ENCODE measurements at regions not wholly inside any gene's neighbourhood (a gene's known extent, or its start where the extent isn't known, plus 50 kb on each side); places are given as distances from the start of the nearest gene placed in this dataset.
"Not testable (repeated sequence)": the region's sequence is repeated elsewhere in the genome, so short reads cannot be mapped to it uniquely, and the experiment has no call there.

DNA sequence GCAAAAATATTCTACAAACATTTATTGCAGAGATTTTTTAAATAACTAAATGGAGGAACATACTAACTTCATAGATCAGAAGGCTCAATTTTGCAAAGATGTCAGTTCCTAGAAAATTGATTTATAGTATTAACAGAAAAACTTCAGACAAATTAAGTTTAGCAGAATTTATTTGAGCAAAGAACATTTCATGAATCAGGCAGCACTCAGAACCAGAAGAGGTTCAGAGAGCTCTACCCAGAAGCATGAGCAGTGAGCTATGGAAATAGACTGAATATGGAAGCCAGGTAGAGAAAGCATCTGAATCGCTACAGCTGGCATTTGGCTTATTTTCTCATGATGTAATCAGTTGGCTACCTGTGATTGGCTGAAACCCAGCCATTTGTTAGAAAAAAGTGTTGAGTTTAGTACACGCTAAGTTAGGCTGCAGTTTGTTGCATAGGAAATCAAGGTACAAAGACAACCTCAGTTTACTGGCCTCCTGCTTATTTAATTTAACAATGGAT, 174.5 kb upstream of the TAB2 start:
- Histone ChIP-seq H3K4me3 (no peak overlapping the region), H3K36me3 (no peaks in the 10 kb centered on the region), H3K27ac (no peak overlapping the region), H3K4me1 (ENCODE audit: insufficient read depth) (peaks cover 2% of the 10 kb centered on the region), H3K27me3 (no peaks in the 10 kb centered on the region), H3K9me3 (no peaks in the 10 kb centered on the region)
- 68 to 97% (median 92%) methylated on average over 2 of the region's 2 CpGs for WGBS, 3 donors
- TF ChIP-seq POLR2A (IDR thresholded peaks at IDR 0.05) (no peak), EP300 (IDR thresholded peaks at IDR 0.05) (no peak)
- TF ChIP-seq, protein P1, sequence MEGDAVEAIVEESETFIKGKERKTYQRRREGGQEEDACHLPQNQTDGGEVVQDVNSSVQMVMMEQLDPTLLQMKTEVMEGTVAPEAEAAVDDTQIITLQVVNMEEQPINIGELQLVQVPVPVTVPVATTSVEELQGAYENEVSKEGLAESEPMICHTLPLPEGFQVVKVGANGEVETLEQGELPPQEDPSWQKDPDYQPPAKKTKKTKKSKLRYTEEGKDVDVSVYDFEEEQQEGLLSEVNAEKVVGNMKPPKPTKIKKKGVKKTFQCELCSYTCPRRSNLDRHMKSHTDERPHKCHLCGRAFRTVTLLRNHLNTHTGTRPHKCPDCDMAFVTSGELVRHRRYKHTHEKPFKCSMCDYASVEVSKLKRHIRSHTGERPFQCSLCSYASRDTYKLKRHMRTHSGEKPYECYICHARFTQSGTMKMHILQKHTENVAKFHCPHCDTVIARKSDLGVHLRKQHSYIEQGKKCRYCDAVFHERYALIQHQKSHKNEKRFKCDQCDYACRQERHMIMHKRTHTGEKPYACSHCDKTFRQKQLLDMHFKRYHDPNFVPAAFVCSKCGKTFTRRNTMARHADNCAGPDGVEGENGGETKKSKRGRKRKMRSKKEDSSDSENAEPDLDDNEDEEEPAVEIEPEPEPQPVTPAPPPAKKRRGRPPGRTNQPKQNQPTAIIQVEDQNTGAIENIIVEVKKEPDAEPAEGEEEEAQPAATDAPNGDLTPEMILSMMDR (IDR thresholded peaks at IDR 0.05) = no peak
- DNase-seq = no peak
- intact Hi-C loops (cut with DNase I) = no loop called here

DNA sequence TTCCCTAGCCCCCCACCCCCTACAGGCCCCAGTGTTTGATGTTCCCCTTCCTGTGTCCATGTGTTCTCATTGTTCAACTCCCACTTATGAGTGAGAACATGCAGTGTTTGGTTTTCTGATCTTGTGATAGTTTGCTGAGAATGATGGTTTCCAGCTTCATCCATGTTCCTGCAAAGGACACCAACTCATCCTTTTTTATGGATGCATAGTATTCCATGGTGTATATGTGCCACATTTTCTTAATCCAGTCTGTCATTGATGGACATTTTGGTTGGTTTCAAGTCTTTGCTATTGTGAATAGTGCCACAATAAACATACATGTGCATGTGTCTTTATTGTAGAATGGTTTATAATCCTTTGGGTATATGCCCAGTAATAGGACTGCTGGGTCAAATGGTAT, 171.7 kb upstream of the TAB2 start:
- H3K36me3 ChIP-seq; intact Hi-C loops (cut with DNase I): not testable (repeated sequence)

DNA sequence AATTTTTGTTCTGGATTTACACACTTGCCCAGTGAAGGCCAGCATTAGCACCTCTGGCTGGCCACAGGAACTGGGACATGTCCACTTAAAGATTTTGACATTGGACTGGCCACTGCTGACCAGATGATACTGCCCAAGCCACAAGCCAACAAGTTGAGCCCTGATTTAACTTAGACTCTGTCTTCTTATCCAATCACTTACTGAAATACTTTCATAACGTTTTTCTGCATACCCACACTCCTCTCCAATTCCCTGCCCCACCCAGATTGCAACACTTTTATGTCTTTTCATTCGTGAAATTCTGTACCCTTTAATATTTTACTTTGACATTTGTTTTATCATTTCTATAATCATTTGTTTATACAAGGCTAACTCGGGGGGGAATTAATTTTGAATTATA, 170.3 kb upstream of the TAB2 start:
- no peaks in the 10 kb centered on the region for H3K36me3 ChIP-seq
- intact Hi-C loops (cut with DNase I) = no loop called here
- TF ChIP-seq EP300 (IDR thresholded peaks at IDR 0.05) = no peak
- TF ChIP-seq POLR2A (IDR thresholded peaks at IDR 0.05) = no peak
- TF ChIP-seq, protein P1 (IDR thresholded peaks at IDR 0.05) = no peak
- H3K27ac ChIP-seq = no peak overlapping the region
- no peaks in the 10 kb centered on the region for H3K4me1 ChIP-seq (ENCODE audit: insufficient read depth)
- H3K9me3 ChIP-seq = no peaks in the 10 kb centered on the region
- no peak for DNase-seq
- 23 to 31% (median 27%) methylated on average over 3 of the region's 3 CpGs for WGBS, 3 donors
- H3K27me3 ChIP-seq = no peaks in the 10 kb centered on the region
- no peak overlapping the region for H3K4me3 ChIP-seq

More for the DNA sequence above, 171.7 kb upstream of the TAB2 start:
- not testable (repeated sequence) for H3K27me3 ChIP-seq; H3K4me3 ChIP-seq; DNase-seq; H3K9me3 ChIP-seq; H3K27ac ChIP-seq; H3K4me1 ChIP-seq (ENCODE audit: insufficient read depth)

DNA sequence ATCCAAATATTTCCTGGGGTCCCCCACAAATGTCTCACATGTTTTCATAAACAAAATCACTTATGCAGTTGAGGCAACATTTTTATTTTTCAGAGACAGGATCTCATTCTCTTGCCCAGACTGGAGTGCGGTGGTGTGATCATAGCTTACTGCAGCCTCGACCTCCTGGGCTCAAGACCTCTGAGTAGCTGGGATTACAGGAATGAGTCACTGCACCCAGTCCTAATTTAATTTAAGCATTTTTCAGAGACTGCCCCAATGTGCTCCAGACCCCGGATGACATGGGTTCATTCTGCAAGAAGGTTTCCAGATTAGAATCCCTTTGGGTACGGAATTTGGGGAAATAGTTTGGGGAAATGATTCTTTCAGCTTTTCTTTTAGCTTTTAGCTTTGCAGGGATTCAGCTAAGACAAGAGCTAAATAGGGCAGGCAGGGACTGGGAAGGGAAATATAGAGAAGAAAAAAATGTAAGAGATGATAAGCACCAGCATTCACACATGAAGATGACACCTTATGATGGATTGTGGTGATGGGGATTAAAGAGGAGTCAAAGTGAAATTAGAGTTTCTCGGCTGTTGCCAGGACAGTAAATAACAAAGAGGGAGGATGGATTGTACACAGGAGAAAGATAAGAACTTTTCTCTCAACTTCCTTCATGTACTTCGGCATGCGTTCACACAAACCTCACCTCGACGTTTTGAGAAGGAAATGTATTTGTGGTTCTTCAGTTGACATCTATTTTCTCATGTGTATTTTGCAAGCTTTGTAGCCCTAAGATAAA, 169.4 kb upstream of the TAB2 start:
- Histone ChIP-seq H3K4me1 (ENCODE audit: insufficient read depth) (no peaks in the 10 kb centered on the region), H3K27me3 (no peaks in the 10 kb centered on the region), H3K9me3 (no peaks in the 10 kb centered on the region), H3K4me3 (no peak overlapping the region), H3K27ac (no peak overlapping the region), H3K36me3 (no peaks in the 10 kb centered on the region)
- WGBS, 3 donors = 24 to 37% (median 36%) methylated on average over 9 of the region's 9 CpGs
- no peak for DNase-seq
- intact Hi-C loops (cut with DNase I) = no loop called here
- TF ChIP-seq POLR2A (IDR thresholded peaks at IDR 0.05) (no peak), EP300 (IDR thresholded peaks at IDR 0.05) (no peak)
- TF ChIP-seq, protein P1 (IDR thresholded peaks at IDR 0.05) = no peak

DNA sequence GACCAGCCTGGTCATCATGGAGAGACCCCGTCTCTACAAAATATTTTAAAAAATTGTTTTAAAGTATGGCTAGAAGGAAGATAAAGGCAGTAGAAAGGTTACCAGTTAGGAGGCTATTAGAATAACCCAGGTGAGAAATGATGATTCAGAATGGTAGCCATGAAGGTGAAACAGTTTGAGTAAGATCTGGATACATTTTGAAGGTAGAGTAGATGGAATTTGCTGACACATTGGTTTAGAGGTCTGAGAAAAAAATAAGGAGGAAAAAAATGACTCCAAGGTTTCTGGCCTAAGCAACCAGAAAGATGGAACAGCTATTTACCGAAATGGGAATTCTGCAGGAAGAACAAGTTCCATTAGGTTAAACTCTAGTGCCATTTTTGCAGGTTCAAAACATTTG, 167.9 kb upstream of the TAB2 start:
- no peaks in the 10 kb centered on the region for H3K27me3 ChIP-seq
- WGBS, 3 donors = 93 to 95% (median 95%) methylated on average over 2 of the region's 2 CpGs
- TF ChIP-seq, protein P1 (IDR thresholded peaks at IDR 0.05) = no peak
- TF ChIP-seq EP300 (IDR thresholded peaks at IDR 0.05) (no peak), POLR2A (IDR thresholded peaks at IDR 0.05) (no peak)
- H3K27ac ChIP-seq = no peak overlapping the region
- no peaks in the 10 kb centered on the region for H3K4me1 ChIP-seq (ENCODE audit: insufficient read depth)
- intact Hi-C loops (cut with DNase I) = no loop called here
- H3K9me3 ChIP-seq = no peaks in the 10 kb centered on the region
- no peak overlapping the region for H3K4me3 ChIP-seq
- no peaks in the 10 kb centered on the region for H3K36me3 ChIP-seq
- no peak for DNase-seq
